ENCODE measurements at regions not wholly inside any gene's neighbourhood (a gene's known extent, or its start where the extent isn't known, plus 50 kb on each side); places are given as distances from the start of the nearest gene placed in this dataset.
"Not testable (repeated sequence)": the region's sequence is repeated elsewhere in the genome, so short reads cannot be mapped to it uniquely, and the experiment has no call there.

DNA sequence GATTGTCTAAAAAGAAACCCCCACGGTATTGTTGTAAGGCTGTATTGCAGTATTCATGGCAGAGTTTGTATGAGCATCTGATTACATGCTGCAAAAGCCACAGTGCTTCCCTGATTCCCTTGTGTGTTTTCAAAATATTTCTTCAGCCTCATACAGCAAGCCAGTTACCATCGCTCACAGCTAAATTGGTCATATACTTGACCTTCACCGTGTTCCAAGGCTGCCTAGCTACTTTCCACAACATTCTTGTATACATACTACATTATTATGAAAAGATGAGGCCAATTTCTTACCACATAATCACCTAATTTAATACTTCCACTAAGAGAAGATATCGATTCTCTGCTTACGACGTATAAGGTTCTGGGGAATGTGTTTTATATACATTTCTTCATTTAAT lies 576.3 kb upstream of the CNTNAP5 start:
- intact Hi-C loops (cut with micrococcal nuclease), result no loop called here
- H3K36me3 Mint-ChIP-seq (ENCODE audit: low read depth), result no peaks in the 10 kb centered on the region
- H3K4me1 Mint-ChIP-seq (ENCODE audit: low read depth), result no peaks in the 10 kb centered on the region
- H3K4me3 Mint-ChIP-seq, result no peak overlapping the region
- no peak overlapping the region for H3K27ac Mint-ChIP-seq
- H3K9me3 Mint-ChIP-seq, result peaks cover 25% of the 10 kb centered on the region
- no peaks in the 10 kb centered on the region for H3K27me3 Mint-ChIP-seq

GRCh38 chr2:123451542-123451941 lies 573.5 kb upstream of the CNTNAP5 start:
- intact Hi-C loops (cut with micrococcal nuclease), result no loop called here
- H3K9me3 Mint-ChIP-seq, result peaks cover 20% of the 10 kb centered on the region
- H3K27ac Mint-ChIP-seq, result no peak overlapping the region
- H3K36me3 Mint-ChIP-seq (ENCODE audit: low read depth), result no peaks in the 10 kb centered on the region
- H3K4me3 Mint-ChIP-seq, result no peak overlapping the region
- no peaks in the 10 kb centered on the region for H3K4me1 Mint-ChIP-seq (ENCODE audit: low read depth)
- no peaks in the 10 kb centered on the region for H3K27me3 Mint-ChIP-seq

GRCh38 chr2:123453046-123453700 lies 571.9 kb upstream of the CNTNAP5 start:
- Mint-ChIP-seq H3K9me3 (peaks cover 21% of the 10 kb centered on the region), H3K27me3 (no peaks in the 10 kb centered on the region), H3K36me3 (ENCODE audit: low read depth) (no peaks in the 10 kb centered on the region), H3K4me1 (ENCODE audit: low read depth) (no peaks in the 10 kb centered on the region), H3K4me3 (no peak overlapping the region), H3K27ac (no peak overlapping the region)
- intact Hi-C loops (cut with micrococcal nuclease), result no loop called here

- intact Hi-C loops (cut with micrococcal nuclease), result no loop called here
- no peaks in the 10 kb centered on the region for H3K27me3 Mint-ChIP-seq
- no peak overlapping the region for H3K27ac Mint-ChIP-seq
- H3K4me3 Mint-ChIP-seq, result no peak overlapping the region
- H3K4me1 Mint-ChIP-seq (ENCODE audit: low read depth), result no peaks in the 10 kb centered on the region
- H3K9me3 Mint-ChIP-seq, result peaks cover 22% of the 10 kb centered on the region
- H3K36me3 Mint-ChIP-seq (ENCODE audit: low read depth), result no peaks in the 10 kb centered on the region
Observed at GRCh38 chr2:123453772-123454171, 571.3 kb upstream of the CNTNAP5 start.

DNA sequence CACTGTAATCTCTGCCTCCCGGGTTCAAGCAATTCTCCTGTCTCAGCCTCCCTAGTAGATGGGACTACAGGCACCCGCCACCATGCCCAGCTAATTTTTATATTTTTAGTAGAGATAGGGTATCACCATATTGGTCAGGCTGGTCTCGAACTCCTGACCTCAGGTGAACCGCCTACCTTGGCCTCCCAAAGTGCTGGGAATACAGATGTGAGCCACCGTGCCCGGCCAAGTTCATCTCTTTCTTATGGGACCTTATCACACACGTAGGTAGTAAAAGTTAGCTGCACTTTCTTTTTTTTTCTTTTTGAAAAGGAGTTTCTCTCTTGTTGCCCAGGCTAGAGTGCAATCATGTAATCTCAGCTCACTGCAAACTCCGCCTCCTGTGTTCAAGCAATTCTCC lies 569.9 kb upstream of the CNTNAP5 start:
- H3K36me3 Mint-ChIP-seq (ENCODE audit: low read depth); H3K27me3 Mint-ChIP-seq; intact Hi-C loops (cut with micrococcal nuclease); H3K27ac Mint-ChIP-seq; H3K4me3 Mint-ChIP-seq; H3K4me1 Mint-ChIP-seq (ENCODE audit: low read depth): not testable (repeated sequence)
- peaks cover 19% of the 10 kb centered on the region for H3K9me3 Mint-ChIP-seq

DNA sequence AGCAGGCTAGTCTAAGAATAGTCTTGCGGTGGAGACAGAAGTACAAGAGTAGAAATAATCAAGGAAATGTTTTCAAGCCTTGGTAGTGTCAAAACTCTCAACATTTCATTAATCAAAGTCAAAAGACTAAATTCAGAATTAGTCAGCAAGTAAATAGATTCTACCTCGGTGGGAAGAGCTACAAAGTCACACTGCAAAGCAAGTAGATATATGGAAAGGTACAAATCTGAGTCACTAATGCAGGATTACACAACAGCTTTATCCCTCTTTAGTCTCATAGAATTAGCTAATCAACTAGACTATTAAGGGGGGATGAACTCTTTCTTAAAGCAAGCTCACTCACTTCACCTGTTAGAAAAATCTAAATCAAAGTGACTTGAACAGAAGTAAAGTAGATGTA lies 568.7 kb upstream of the CNTNAP5 start:
- no peaks in the 10 kb centered on the region for H3K36me3 Mint-ChIP-seq (ENCODE audit: low read depth)
- H3K4me1 Mint-ChIP-seq (ENCODE audit: low read depth), result no peaks in the 10 kb centered on the region
- H3K27me3 Mint-ChIP-seq, result no peaks in the 10 kb centered on the region
- no peak overlapping the region for H3K27ac Mint-ChIP-seq
- peaks cover 19% of the 10 kb centered on the region for H3K9me3 Mint-ChIP-seq
- intact Hi-C loops (cut with micrococcal nuclease), result no loop called here
- no peak overlapping the region for H3K4me3 Mint-ChIP-seq

GRCh38 chr2:123463886-123464285 lies 561.2 kb upstream of the CNTNAP5 start:
- Mint-ChIP-seq H3K27me3 (no peaks in the 10 kb centered on the region), H3K9me3 (peaks cover 13% of the 10 kb centered on the region), H3K4me1 (ENCODE audit: low read depth) (no peaks in the 10 kb centered on the region), H3K36me3 (ENCODE audit: low read depth) (no peaks in the 10 kb centered on the region), H3K4me3 (no peak overlapping the region), H3K27ac (no peak overlapping the region)
- intact Hi-C loops (cut with micrococcal nuclease), result no loop called here

GRCh38 chr2:123468071-123468470 lies 557.0 kb upstream of the CNTNAP5 start:
- no peaks in the 10 kb centered on the region for H3K36me3 Mint-ChIP-seq (ENCODE audit: low read depth)
- peaks cover 12% of the 10 kb centered on the region for H3K9me3 Mint-ChIP-seq
- H3K4me3 Mint-ChIP-seq, result no peak overlapping the region
- no peaks in the 10 kb centered on the region for H3K27me3 Mint-ChIP-seq
- no peak overlapping the region for H3K27ac Mint-ChIP-seq
- intact Hi-C loops (cut with micrococcal nuclease), result no loop called here
- no peaks in the 10 kb centered on the region for H3K4me1 Mint-ChIP-seq (ENCODE audit: low read depth)

- H3K9me3 Mint-ChIP-seq, result peaks cover 29% of the 10 kb centered on the region
- no peak overlapping the region for H3K4me3 Mint-ChIP-seq
Observed at GRCh38 chr2:123481406-123481805, 543.7 kb upstream of the CNTNAP5 start.

GRCh38 chr2:123485056-123485455 lies 540.0 kb upstream of the CNTNAP5 start:
- Mint-ChIP-seq H3K27ac (no peak overlapping the region), H3K36me3 (ENCODE audit: low read depth) (no peaks in the 10 kb centered on the region), H3K4me3 (no peak overlapping the region), H3K9me3 (peaks cover 20% of the 10 kb centered on the region), H3K4me1 (ENCODE audit: low read depth) (no peaks in the 10 kb centered on the region), H3K27me3 (no peaks in the 10 kb centered on the region)
- intact Hi-C loops (cut with micrococcal nuclease), result no loop called here

More at GRCh38 chr2:123481406-123481805, 543.7 kb upstream of the CNTNAP5 start:
- Mint-ChIP-seq H3K27ac (no peak overlapping the region), H3K4me1 (ENCODE audit: low read depth) (no peaks in the 10 kb centered on the region), H3K27me3 (no peaks in the 10 kb centered on the region), H3K36me3 (ENCODE audit: low read depth) (no peaks in the 10 kb centered on the region)
- intact Hi-C loops (cut with micrococcal nuclease), result no loop called here

GRCh38 chr2:123493687-123494086 lies 531.4 kb upstream of the CNTNAP5 start:
- Mint-ChIP-seq H3K4me3 (no peak overlapping the region), H3K27me3 (no peaks in the 10 kb centered on the region), H3K9me3 (peaks cover 33% of the 10 kb centered on the region), H3K27ac (no peak overlapping the region), H3K4me1 (ENCODE audit: low read depth) (no peaks in the 10 kb centered on the region), H3K36me3 (ENCODE audit: low read depth) (no peaks in the 10 kb centered on the region)
- intact Hi-C loops (cut with micrococcal nuclease), result no loop called here

- no peak overlapping the region for H3K27ac Mint-ChIP-seq
- no peaks in the 10 kb centered on the region for H3K27me3 Mint-ChIP-seq
- peaks cover 35% of the 10 kb centered on the region for H3K9me3 Mint-ChIP-seq
- no peak overlapping the region for H3K4me3 Mint-ChIP-seq
- no peaks in the 10 kb centered on the region for H3K36me3 Mint-ChIP-seq (ENCODE audit: low read depth)
- intact Hi-C loops (cut with micrococcal nuclease), result no loop called here
- H3K4me1 Mint-ChIP-seq (ENCODE audit: low read depth), result no peaks in the 10 kb centered on the region
Observed at GRCh38 chr2:123495241-123495640, 529.8 kb upstream of the CNTNAP5 start.

GRCh38 chr2:123500346-123500745 lies 524.7 kb upstream of the CNTNAP5 start:
- Mint-ChIP-seq H3K36me3 (ENCODE audit: low read depth) (no peaks in the 10 kb centered on the region), H3K9me3 (peaks cover 13% of the 10 kb centered on the region), H3K4me3 (no peak overlapping the region), H3K4me1 (ENCODE audit: low read depth) (no peaks in the 10 kb centered on the region), H3K27ac (no peak overlapping the region), H3K27me3 (no peaks in the 10 kb centered on the region)
- intact Hi-C loops (cut with micrococcal nuclease), result no loop called here

- H3K4me3 Mint-ChIP-seq, result no peak overlapping the region
- H3K27ac Mint-ChIP-seq, result no peak overlapping the region
- no peaks in the 10 kb centered on the region for H3K4me1 Mint-ChIP-seq (ENCODE audit: low read depth)
- H3K27me3 Mint-ChIP-seq, result no peaks in the 10 kb centered on the region
- intact Hi-C loops (cut with micrococcal nuclease), result no loop called here
- no peaks in the 10 kb centered on the region for H3K36me3 Mint-ChIP-seq (ENCODE audit: low read depth)
- peaks cover 10% of the 10 kb centered on the region for H3K9me3 Mint-ChIP-seq
Observed at GRCh38 chr2:123500988-123501387, 524.1 kb upstream of the CNTNAP5 start.

- Mint-ChIP-seq H3K4me1 (ENCODE audit: low read depth) (no peaks in the 10 kb centered on the region), H3K36me3 (ENCODE audit: low read depth) (no peaks in the 10 kb centered on the region), H3K4me3 (no peak overlapping the region), H3K9me3 (peaks cover 10% of the 10 kb centered on the region), H3K27me3 (no peaks in the 10 kb centered on the region), H3K27ac (no peak overlapping the region)
- intact Hi-C loops (cut with micrococcal nuclease), result no loop called here
Observed at GRCh38 chr2:123502931-123503330, 522.2 kb upstream of the CNTNAP5 start.

Data from dendritic cell treated with granulocyte-macrophage colony-stimulating factor and Interleukin-4, amounts not matched to agents 40 ng/mL and 50 ng/mL, for 4 days (primary cell).